ENCODE measurements at regions not wholly inside any gene's neighbourhood (a gene's known extent, or its start where the extent isn't known, plus 50 kb on each side); places are given as distances from the start of the nearest gene placed in this dataset.

- TF ChIP-seq YY1 (IDR thresholded peaks at IDR 0.05; ENCODE audit: insufficient read depth, insufficient read length) (no peak), ZNF274 (IDR thresholded peaks at IDR 0.05; ENCODE audit: low read depth, low read length) (no peak), SUZ12 (IDR thresholded peaks at IDR 0.05; ENCODE audit: extremely low read depth, insufficient read depth, insufficient read length) (no peak)
- Histone ChIP-seq H3K4me3 (ENCODE audit: insufficient read length, low read depth) (no peak overlapping the region), H3K27me3 (ENCODE audit: insufficient read depth, insufficient read length) (no peaks in the 10 kb centered on the region), H3K9ac (ENCODE audit: insufficient read length, low read depth) (no peak overlapping the region), H3K36me3 (ENCODE audit: insufficient read depth, insufficient read length, low read length) (no peaks in the 10 kb centered on the region), H3K4me1 (ENCODE audit: insufficient read depth, insufficient read length) (no peaks in the 10 kb centered on the region), H3K9me3 (ENCODE audit: insufficient read depth, low read length) (no peaks in the 10 kb centered on the region)
- no peak for DNase-seq (ENCODE audit: low read depth, low spot score)
These were observed 216.0 kb upstream of the NANOGP8 start for GRCh38 chr15:35301088-35301487.

- Histone ChIP-seq H3K36me3 (ENCODE audit: insufficient read depth, insufficient read length, low read length) (no peaks in the 10 kb centered on the region), H3K4me3 (ENCODE audit: insufficient read length, low read depth) (no peak overlapping the region), H3K9ac (ENCODE audit: insufficient read length, low read depth) (no peak overlapping the region), H3K9me3 (ENCODE audit: insufficient read depth, low read length) (no peaks in the 10 kb centered on the region), H3K4me1 (ENCODE audit: insufficient read depth, insufficient read length) (no peaks in the 10 kb centered on the region), H3K27me3 (ENCODE audit: insufficient read depth, insufficient read length) (no peaks in the 10 kb centered on the region)
- TF ChIP-seq YY1 (IDR thresholded peaks at IDR 0.05; ENCODE audit: insufficient read depth, insufficient read length) (no peak), SUZ12 (IDR thresholded peaks at IDR 0.05; ENCODE audit: extremely low read depth, insufficient read depth, insufficient read length) (no peak), ZNF274 (IDR thresholded peaks at IDR 0.05; ENCODE audit: low read depth, low read length) (no peak)
- DNase-seq (ENCODE audit: low read depth, low spot score) = no peak
These were observed 214.1 kb upstream of the NANOGP8 start for GRCh38 chr15:35299059-35299735.

- Histone ChIP-seq H3K4me1 (ENCODE audit: insufficient read depth, insufficient read length) (no peaks in the 10 kb centered on the region), H3K36me3 (ENCODE audit: insufficient read depth, insufficient read length, low read length) (no peaks in the 10 kb centered on the region), H3K4me3 (ENCODE audit: insufficient read length, low read depth) (no peak overlapping the region), H3K27me3 (ENCODE audit: insufficient read depth, insufficient read length) (no peaks in the 10 kb centered on the region), H3K9ac (ENCODE audit: insufficient read length, low read depth) (no peak overlapping the region), H3K9me3 (ENCODE audit: insufficient read depth, low read length) (no peaks in the 10 kb centered on the region)
- no peak for TF ChIP-seq YY1 (IDR thresholded peaks at IDR 0.05; ENCODE audit: insufficient read depth, insufficient read length)
- DNase-seq (ENCODE audit: low read depth, low spot score) = no peak
These were observed 213.4 kb upstream of the NANOGP8 start for GRCh38 chr15:35298509-35298908.

GRCh38 chr15:35293353-35294130 lies 208.4 kb upstream of the NANOGP8 start:
- DNase-seq (ENCODE audit: low read depth, low spot score) = peak; percentile 6
- Histone ChIP-seq H3K4me1 (ENCODE audit: insufficient read depth, insufficient read length) (no peaks in the 10 kb centered on the region), H3K9ac (ENCODE audit: insufficient read length, low read depth) (no peak overlapping the region), H3K4me3 (ENCODE audit: insufficient read length, low read depth) (no peak overlapping the region), H3K27me3 (ENCODE audit: insufficient read depth, insufficient read length) (no peaks in the 10 kb centered on the region), H3K9me3 (ENCODE audit: insufficient read depth, low read length) (no peaks in the 10 kb centered on the region), H3K36me3 (ENCODE audit: insufficient read depth, insufficient read length, low read length) (no peaks in the 10 kb centered on the region)
- no peak for TF ChIP-seq SUZ12 (IDR thresholded peaks at IDR 0.05; ENCODE audit: extremely low read depth, insufficient read depth, insufficient read length)
- TF ChIP-seq YY1 (IDR thresholded peaks at IDR 0.05; ENCODE audit: insufficient read depth, insufficient read length) = no peak
- no peak for TF ChIP-seq ZNF274 (IDR thresholded peaks at IDR 0.05; ENCODE audit: low read depth, low read length)

- Histone ChIP-seq H3K4me3 (ENCODE audit: insufficient read length, low read depth) (no peak overlapping the region), H3K9ac (ENCODE audit: insufficient read length, low read depth) (no peak overlapping the region), H3K27me3 (ENCODE audit: insufficient read depth, insufficient read length) (no peaks in the 10 kb centered on the region), H3K4me1 (ENCODE audit: insufficient read depth, insufficient read length) (no peaks in the 10 kb centered on the region), H3K9me3 (ENCODE audit: insufficient read depth, low read length) (no peaks in the 10 kb centered on the region), H3K36me3 (ENCODE audit: insufficient read depth, insufficient read length, low read length) (no peaks in the 10 kb centered on the region)
- TF ChIP-seq YY1 (IDR thresholded peaks at IDR 0.05; ENCODE audit: insufficient read depth, insufficient read length) (no peak), ZNF274 (IDR thresholded peaks at IDR 0.05; ENCODE audit: low read depth, low read length) (no peak), SUZ12 (IDR thresholded peaks at IDR 0.05; ENCODE audit: extremely low read depth, insufficient read depth, insufficient read length) (no peak)
- DNase-seq (ENCODE audit: low read depth, low spot score) = no peak
These were observed 205.2 kb upstream of the NANOGP8 start for GRCh38 chr15:35290301-35290721.

GRCh38 chr15:35289024-35289617 lies 204.0 kb upstream of the NANOGP8 start:
- H3K4me1 ChIP-seq (ENCODE audit: insufficient read depth, insufficient read length) = no peaks in the 10 kb centered on the region
- no peaks in the 10 kb centered on the region for H3K27me3 ChIP-seq (ENCODE audit: insufficient read depth, insufficient read length)
- no peaks in the 10 kb centered on the region for H3K36me3 ChIP-seq (ENCODE audit: insufficient read depth, insufficient read length, low read length)
- no peak overlapping the region for H3K4me3 ChIP-seq (ENCODE audit: insufficient read length, low read depth)
- no peaks in the 10 kb centered on the region for H3K9me3 ChIP-seq (ENCODE audit: insufficient read depth, low read length)
- DNase-seq (ENCODE audit: low read depth, low spot score) = peak; percentile 13
- H3K9ac ChIP-seq (ENCODE audit: insufficient read length, low read depth) = no peak overlapping the region
- no peak for TF ChIP-seq ZNF274 (IDR thresholded peaks at IDR 0.05; ENCODE audit: low read depth, low read length)
- TF ChIP-seq SUZ12 (IDR thresholded peaks at IDR 0.05; ENCODE audit: extremely low read depth, insufficient read depth, insufficient read length) = no peak
- no peak for TF ChIP-seq YY1 (IDR thresholded peaks at IDR 0.05; ENCODE audit: insufficient read depth, insufficient read length)

GRCh38 chr15:35288580-35288979 lies 203.5 kb upstream of the NANOGP8 start:
- Histone ChIP-seq H3K9me3 (ENCODE audit: insufficient read depth, low read length) (no peaks in the 10 kb centered on the region), H3K36me3 (ENCODE audit: insufficient read depth, insufficient read length, low read length) (no peaks in the 10 kb centered on the region), H3K4me3 (ENCODE audit: insufficient read length, low read depth) (no peak overlapping the region), H3K9ac (ENCODE audit: insufficient read length, low read depth) (no peak overlapping the region), H3K4me1 (ENCODE audit: insufficient read depth, insufficient read length) (no peaks in the 10 kb centered on the region), H3K27me3 (ENCODE audit: insufficient read depth, insufficient read length) (no peaks in the 10 kb centered on the region)
- no peak for DNase-seq (ENCODE audit: low read depth, low spot score)
- TF ChIP-seq ZNF274 (IDR thresholded peaks at IDR 0.05; ENCODE audit: low read depth, low read length) = no peak
- no peak for TF ChIP-seq YY1 (IDR thresholded peaks at IDR 0.05; ENCODE audit: insufficient read depth, insufficient read length)
- no peak for TF ChIP-seq SUZ12 (IDR thresholded peaks at IDR 0.05; ENCODE audit: extremely low read depth, insufficient read depth, insufficient read length)
